Right forelimb (tissue), 1 donor: ENCODE measurements at regions not wholly inside any gene's neighbourhood (a gene's known extent, or its start where the extent isn't known, plus 50 kb on each side); places are given as distances from the start of the nearest gene placed in this dataset.

Experiments used
- DNase-seq: peaks from one replicate; pipeline ENCODE4 v3.0.0-alpha.2; 2018

GRCh38 chr4:123288309-123289025 is 108.1 kb upstream of the SPRY1 start:
- no peak for DNase-seq

- no peak for DNase-seq
Observed at GRCh38 chr4:123291329-123291728, 105.3 kb upstream of the SPRY1 start.

- no peak for DNase-seq
Observed at GRCh38 chr4:123297836-123298235, 98.8 kb upstream of the SPRY1 start.

- no peak for DNase-seq
Observed at GRCh38 chr4:123298261-123298660, 98.3 kb upstream of the SPRY1 start.

GRCh38 chr4:123298801-123299200 is 97.8 kb upstream of the SPRY1 start:
- no peak for DNase-seq

GRCh38 chr4:123299212-123299691 is 97.3 kb upstream of the SPRY1 start:
- DNase-seq: no peak

- DNase-seq: no peak
Observed at GRCh38 chr4:123300222-123301039, 96.2 kb upstream of the SPRY1 start.

GRCh38 chr4:123301923-123302322 is 94.7 kb upstream of the SPRY1 start:
- DNase-seq: no peak

GRCh38 chr4:123304151-123304964 is 92.2 kb upstream of the SPRY1 start:
- DNase-seq: peak; percentile 65

- DNase-seq: no peak
Observed at GRCh38 chr4:123305736-123306135, 90.9 kb upstream of the SPRY1 start.

- no peak for DNase-seq
Observed at GRCh38 chr4:123306769-123307168, 89.8 kb upstream of the SPRY1 start.

- DNase-seq: no peak
Observed at GRCh38 chr4:123308667-123309066, 87.9 kb upstream of the SPRY1 start.

GRCh38 chr4:123312116-123312515 is 84.5 kb upstream of the SPRY1 start:
- DNase-seq: no peak

- no peak for DNase-seq
Observed at GRCh38 chr4:123312951-123313592, 83.5 kb upstream of the SPRY1 start.

- no peak for DNase-seq
Observed at GRCh38 chr4:123315617-123316016, 81.0 kb upstream of the SPRY1 start.

- DNase-seq: no peak
Observed at GRCh38 chr4:123317211-123317610, 79.4 kb upstream of the SPRY1 start.

- DNase-seq: no peak
Observed at GRCh38 chr4:123319639-123320038, 77.0 kb upstream of the SPRY1 start.

- no peak for DNase-seq
Observed at GRCh38 chr4:123323998-123324397, 72.6 kb upstream of the SPRY1 start.

- no peak for DNase-seq
Observed at GRCh38 chr4:123325241-123325681, 71.3 kb upstream of the SPRY1 start.

GRCh38 chr4:123327346-123327745 is 69.2 kb upstream of the SPRY1 start:
- DNase-seq: no peak

GRCh38 chr4:123327846-123328429 is 68.7 kb upstream of the SPRY1 start:
- DNase-seq: no peak

- DNase-seq: no peak
Observed at GRCh38 chr4:123338715-123339114, 57.9 kb upstream of the SPRY1 start.
